Keratinocyte (primary cell): ENCODE measurements at regions not wholly inside any gene's neighbourhood (a gene's known extent, or its start where the extent isn't known, plus 50 kb on each side); places are given as distances from the start of the nearest gene placed in this dataset.

Experiments
- DNase-seq: peaks from one replicate; pipeline ENCODE4 v3.0.0-alpha.2; 2011; ENCODE audit warnings: low read depth, missing footprints, low spot score
- FAIRE-seq: peaks from 2 replicates; lab custom pipeline; 2011; peaks lifted over from hg19 to GRCh38; lab: Jason Lieb, UNC
- H2AFZ ChIP-seq: 2 replicates; pipeline ENCODE4 v1.6.0; 2012; ENCODE audit warnings: low read length, control low read depth, inconsistent platforms; ENCODE audit not compliant: control insufficient read depth
- H3K27ac ChIP-seq: 2 replicates; pipeline ENCODE4 v1.5.1; 2011; ENCODE audit warnings: low read length; ENCODE audit not compliant: control insufficient read depth, insufficient read depth
- H3K27me3 ChIP-seq: 3 replicates; pipeline ENCODE4 v1.6.0; 2011; ENCODE audit warnings: low read length; ENCODE audit not compliant: control insufficient read depth, insufficient read depth; ENCODE audit errors: extremely low read depth
- H3K36me3 ChIP-seq, 2 experiments: 2 replicates in 1 of 2; 3 replicates in 1 of 2; pipeline ENCODE4 v1.5.1; 2011; ENCODE audit warnings: low read length in 2 of 2, mild to moderate bottlenecking in 1 of 2; ENCODE audit not compliant: control insufficient read depth in 2 of 2, insufficient read depth in 2 of 2; ENCODE audit errors: extremely low read depth in 1 of 2
- H3K4me1 ChIP-seq: 3 replicates; pipeline ENCODE4 v1.5.1; 2011; ENCODE audit warnings: low read length; ENCODE audit not compliant: control insufficient read depth, insufficient read depth; ENCODE audit errors: extremely low read depth
- H3K4me2 ChIP-seq: 3 replicates; pipeline ENCODE4 v1.6.0; 2011; ENCODE audit warnings: low read depth, low read length; ENCODE audit not compliant: control insufficient read depth, insufficient read depth; ENCODE audit errors: extremely low read depth
- H3K4me3 ChIP-seq, 3 experiments: fragments of 200-600 bp in 1 of 3; sonication (generic) in 1 of 3; 2 replicates in 2 of 3; 3 replicates in 1 of 3; pipeline ENCODE4 v1.5.1; 2011 to 2016; ENCODE audit warnings: low read length in 3 of 3, mild to moderate bottlenecking in 3 of 3, control low read depth in 2 of 3, inconsistent platforms in 1 of 3, low read depth in 1 of 3, mixed read lengths in 1 of 3, mixed run types in 1 of 3, moderate library complexity in 1 of 3; ENCODE audit not compliant: control insufficient read depth in 2 of 3, insufficient read depth in 2 of 3; ENCODE audit errors: extremely low read depth in 1 of 3
- H3K79me2 ChIP-seq: 2 replicates; pipeline ENCODE4 v1.6.0; 2012; ENCODE audit warnings: low read length; ENCODE audit not compliant: control insufficient read depth, insufficient read depth
- H3K9ac ChIP-seq: 3 replicates; pipeline ENCODE4 v1.6.0; 2011; ENCODE audit warnings: low read length; ENCODE audit not compliant: control insufficient read depth, insufficient read depth; ENCODE audit errors: extremely low read depth
- H3K9me1 ChIP-seq: 3 replicates; pipeline ENCODE4 v1.6.0; 2011; ENCODE audit warnings: low read length; ENCODE audit not compliant: control insufficient read depth, insufficient read depth; ENCODE audit errors: extremely low read depth
- H3K9me3 ChIP-seq: 2 replicates; pipeline ENCODE4 v1.5.1; 2012; ENCODE audit warnings: low read depth, low read length; ENCODE audit not compliant: control insufficient read depth
- H4K20me1 ChIP-seq: 3 replicates; pipeline ENCODE4 v1.6.0; 2011; ENCODE audit warnings: low read length; ENCODE audit not compliant: control insufficient read depth, insufficient read depth; ENCODE audit errors: extremely low read depth
- EZH2 ChIP-seq: IDR thresholded peaks from one replicate; pipeline ENCODE4 v1.6.1; 2012; ENCODE audit warnings: inconsistent platforms, mild to moderate bottlenecking, low read length, moderate library complexity
- dilution Hi-C: fragments of 300-500 bp; cut with MboI; formaldehyde crosslinking; loops from one replicate; pipeline ENCODE4 v1.7.0; 2020; ENCODE audit warnings: low sequenced_read_pairs; ENCODE audit not compliant: extremely low pct_ligation_motif_present
- TF ChIP-seq, protein P1 (sequence below), 3 experiments: IDR thresholded peaks in 1 of 3; conservative IDR thresholded peaks in 1 of 3; optimal IDR thresholded peaks in 1 of 3; 2 replicates in 2 of 3; 3 replicates in 1 of 3; pipeline versions ENCODE3 to v1.5.1; 2011; ENCODE audit warnings: low read length in 3 of 3, mild to moderate bottlenecking in 3 of 3, moderate library complexity in 2 of 3, control low read depth in 1 of 3, inconsistent platforms in 1 of 3; ENCODE audit not compliant: insufficient read depth in 2 of 3; ENCODE audit errors: extremely low read depth in 1 of 3

GRCh38 chr10:84925495-84925894 lies 597.1 kb downstream of the CCSER2 start:
- DNase-seq = no peak
- no peaks in the 10 kb centered on the region for H3K36me3 ChIP-seq
- no peak for TF ChIP-seq EZH2
- TF ChIP-seq, protein P1, sequence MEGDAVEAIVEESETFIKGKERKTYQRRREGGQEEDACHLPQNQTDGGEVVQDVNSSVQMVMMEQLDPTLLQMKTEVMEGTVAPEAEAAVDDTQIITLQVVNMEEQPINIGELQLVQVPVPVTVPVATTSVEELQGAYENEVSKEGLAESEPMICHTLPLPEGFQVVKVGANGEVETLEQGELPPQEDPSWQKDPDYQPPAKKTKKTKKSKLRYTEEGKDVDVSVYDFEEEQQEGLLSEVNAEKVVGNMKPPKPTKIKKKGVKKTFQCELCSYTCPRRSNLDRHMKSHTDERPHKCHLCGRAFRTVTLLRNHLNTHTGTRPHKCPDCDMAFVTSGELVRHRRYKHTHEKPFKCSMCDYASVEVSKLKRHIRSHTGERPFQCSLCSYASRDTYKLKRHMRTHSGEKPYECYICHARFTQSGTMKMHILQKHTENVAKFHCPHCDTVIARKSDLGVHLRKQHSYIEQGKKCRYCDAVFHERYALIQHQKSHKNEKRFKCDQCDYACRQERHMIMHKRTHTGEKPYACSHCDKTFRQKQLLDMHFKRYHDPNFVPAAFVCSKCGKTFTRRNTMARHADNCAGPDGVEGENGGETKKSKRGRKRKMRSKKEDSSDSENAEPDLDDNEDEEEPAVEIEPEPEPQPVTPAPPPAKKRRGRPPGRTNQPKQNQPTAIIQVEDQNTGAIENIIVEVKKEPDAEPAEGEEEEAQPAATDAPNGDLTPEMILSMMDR (optimal IDR thresholded peaks at IDR 0.05 in 1 of 3, IDR thresholded peaks at IDR 0.05 in 1 of 3, conservative IDR thresholded peaks at IDR 0.05 in 1 of 3; ENCODE audit: extremely low read depth in 1 of 3, insufficient read depth in 2 of 3, low read length in 3 of 3) = no peak
- no peak overlapping the region for H3K9ac ChIP-seq
- no peak overlapping the region for H3K4me3 ChIP-seq
- H3K9me1 ChIP-seq = no peaks in the 10 kb centered on the region
- H3K4me1 ChIP-seq = no peaks in the 10 kb centered on the region
- no peaks in the 10 kb centered on the region for H3K27me3 ChIP-seq
- no peaks in the 10 kb centered on the region for H3K79me2 ChIP-seq
- H3K9me3 ChIP-seq = no peaks in the 10 kb centered on the region
- FAIRE-seq = no peak
- dilution Hi-C loops = no loop called here
- H2AFZ ChIP-seq = no peak overlapping the region
- no peaks in the 10 kb centered on the region for H4K20me1 ChIP-seq
- no peak overlapping the region for H3K27ac ChIP-seq
- no peak overlapping the region for H3K4me2 ChIP-seq

- DNase-seq (no peak), FAIRE-seq (no peak)
- Histone ChIP-seq H3K4me3 (no peak overlapping the region), H3K27me3 (no peaks in the 10 kb centered on the region), H3K9me3 (no peaks in the 10 kb centered on the region), H3K9ac (no peak overlapping the region), H4K20me1 (no peaks in the 10 kb centered on the region), H2AFZ (no peak overlapping the region), H3K9me1 (no peaks in the 10 kb centered on the region), H3K79me2 (no peaks in the 10 kb centered on the region), H3K36me3 (no peaks in the 10 kb centered on the region), H3K4me2 (no peak overlapping the region), H3K27ac (no peak overlapping the region), H3K4me1 (no peaks in the 10 kb centered on the region)
- dilution Hi-C loops = no loop called here
- no peak for TF ChIP-seq EZH2
- TF ChIP-seq, protein P1 (optimal IDR thresholded peaks at IDR 0.05 in 1 of 3, IDR thresholded peaks at IDR 0.05 in 1 of 3, conservative IDR thresholded peaks at IDR 0.05 in 1 of 3; ENCODE audit: extremely low read depth in 1 of 3, insufficient read depth in 2 of 3, low read length in 3 of 3) = no peak
Observed at GRCh38 chr10:84933402-84933801, 605.0 kb downstream of the CCSER2 start.
